ENCODE measurements at regions not wholly inside any gene's neighbourhood (a gene's known extent, or its start where the extent isn't known, plus 50 kb on each side); places are given as distances from the start of the nearest gene placed in this dataset.

DNA sequence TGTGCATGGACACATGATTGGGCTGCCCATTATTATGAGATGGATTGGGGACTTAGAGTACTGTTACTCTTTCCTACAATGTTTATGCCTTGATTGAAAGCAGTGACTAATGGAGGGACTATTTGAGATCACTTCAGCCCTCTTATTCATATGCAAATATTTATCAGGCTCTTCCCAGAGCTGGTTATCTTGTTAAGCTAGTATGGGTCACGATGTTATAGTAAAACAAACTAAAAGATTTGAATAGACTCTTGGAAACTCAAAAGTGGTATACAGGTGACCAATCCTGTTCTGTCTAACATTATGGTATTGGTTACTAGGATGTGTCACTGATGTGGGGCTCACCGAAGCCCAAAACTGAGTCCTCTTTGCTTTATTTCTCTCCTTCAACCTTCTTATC, 306.2 kb upstream of the CASK start:
- TF ChIP-seq, protein P1, sequence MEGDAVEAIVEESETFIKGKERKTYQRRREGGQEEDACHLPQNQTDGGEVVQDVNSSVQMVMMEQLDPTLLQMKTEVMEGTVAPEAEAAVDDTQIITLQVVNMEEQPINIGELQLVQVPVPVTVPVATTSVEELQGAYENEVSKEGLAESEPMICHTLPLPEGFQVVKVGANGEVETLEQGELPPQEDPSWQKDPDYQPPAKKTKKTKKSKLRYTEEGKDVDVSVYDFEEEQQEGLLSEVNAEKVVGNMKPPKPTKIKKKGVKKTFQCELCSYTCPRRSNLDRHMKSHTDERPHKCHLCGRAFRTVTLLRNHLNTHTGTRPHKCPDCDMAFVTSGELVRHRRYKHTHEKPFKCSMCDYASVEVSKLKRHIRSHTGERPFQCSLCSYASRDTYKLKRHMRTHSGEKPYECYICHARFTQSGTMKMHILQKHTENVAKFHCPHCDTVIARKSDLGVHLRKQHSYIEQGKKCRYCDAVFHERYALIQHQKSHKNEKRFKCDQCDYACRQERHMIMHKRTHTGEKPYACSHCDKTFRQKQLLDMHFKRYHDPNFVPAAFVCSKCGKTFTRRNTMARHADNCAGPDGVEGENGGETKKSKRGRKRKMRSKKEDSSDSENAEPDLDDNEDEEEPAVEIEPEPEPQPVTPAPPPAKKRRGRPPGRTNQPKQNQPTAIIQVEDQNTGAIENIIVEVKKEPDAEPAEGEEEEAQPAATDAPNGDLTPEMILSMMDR (IDR thresholded peaks at IDR 0.05; ENCODE audit: insufficient read depth, low read length, poor library complexity, severe bottlenecking) = no peak
- TF ChIP-seq EZH2phosphoT487 (conservative IDR thresholded peaks at IDR 0.05; ENCODE audit: low read length) = no peak

All from SU-DHL-6 (cell line).